C4-2B (cell line): ENCODE measurements at regions not wholly inside any gene's neighbourhood (a gene's known extent, or its start where the extent isn't known, plus 50 kb on each side); places are given as distances from the start of the nearest gene placed in this dataset.

Experiments
- CTCF ChIP-seq: fragments of 450-650 bp; conservative IDR thresholded peaks from 2 replicates; pipeline ENCODE4 v1.5.1; 2017; ENCODE audit warnings: mild to moderate bottlenecking
- ZFX ChIP-seq: fragments of 450-650 bp; IDR thresholded peaks from 2 replicates; pipeline ENCODE4 v1.6.1; 2017

DNA sequence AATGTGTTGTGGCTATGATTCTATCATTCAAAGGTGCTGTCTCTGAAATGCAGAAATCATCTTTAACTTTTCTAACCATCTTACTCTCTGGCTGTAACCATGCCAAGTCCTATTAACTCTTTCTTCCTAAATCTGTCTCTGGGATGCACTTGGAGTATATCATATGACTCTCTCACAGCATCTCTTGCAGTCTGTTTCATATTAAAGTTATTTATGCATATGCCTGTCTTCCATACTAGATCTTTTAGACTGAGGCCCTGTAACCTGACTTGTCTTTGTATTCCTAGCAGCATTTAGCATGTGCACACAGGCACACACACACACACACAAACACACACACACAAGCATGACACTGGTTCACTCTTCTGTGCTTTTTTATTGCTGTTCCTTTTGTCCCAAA, 320.6 kb downstream of the ETAA1 start:
- TF ChIP-seq CTCF (no peak), ZFX (no peak)
